Testis (tissue), 2 donors: ENCODE measurements at regions not wholly inside any gene's neighbourhood (a gene's known extent, or its start where the extent isn't known, plus 50 kb on each side); places are given as distances from the start of the nearest gene placed in this dataset.
A peak's percentile ranks its signal among the peaks of the same experiment; 100 is the strongest.

Experiments
- DNase-seq: peaks from one replicate; pipeline ENCODE4 v3.0.0-alpha.2; 2019
- H3K27ac ChIP-seq, 2 donors: fragments of 200-600 bp; sonication (generic); one replicate each; pipeline ENCODE4 v1.5.1; 2019
- H3K27me3 ChIP-seq: fragments of 200-600 bp; sonication (generic); one replicate; pipeline ENCODE4 v1.5.1; 2019
- H3K36me3 ChIP-seq: fragments of 200-600 bp; sonication (generic); one replicate; pipeline ENCODE4 v1.5.1; 2017; ENCODE audit warnings: low read depth; ENCODE audit errors: missing control alignments
- H3K4me1 ChIP-seq: fragments of 200-600 bp; sonication (generic); one replicate; pipeline ENCODE4 v1.5.1; 2019
- H3K4me3 ChIP-seq, 2 donors: fragments of 200-600 bp; sonication (generic); one replicate each; pipeline ENCODE4 v1.5.1; 2017 to 2019
- H3K9me3 ChIP-seq: fragments of 200-600 bp; sonication (generic); one replicate; pipeline ENCODE4 v1.5.1; 2017
- POLR2A ChIP-seq: fragments of 450-650 bp; IDR thresholded peaks from one replicate; pipeline ENCODE4 v1.6.1; 2017; ENCODE audit warnings: antibody characterized with exemption, mild to moderate bottlenecking, moderate library complexity
- WGBS, 2 donors: methylation state at CpG; one replicate each; pipeline ENCODE4 v1.1.5; 2018; 5-methylcytosine and 5-hydroxymethylcytosine counted together
- intact Hi-C: fragments of 100-400 bp; cut with DNase I; formaldehyde crosslinking; loops from one replicate; pipeline ENCODE4 v1.15.1; 2023; ENCODE audit warnings: low total_unique reads
- TF ChIP-seq, protein P1 (sequence below), 3 experiments: fragments of 450-650 bp in 2 of 3; fragments of 200-600 bp in 1 of 3; sonication (generic) in 1 of 3; IDR thresholded peaks; one replicate each; pipeline ENCODE4 v1.5.1; 2016 to 2019; ENCODE audit warnings: antibody characterized with exemption in 3 of 3, mild to moderate bottlenecking in 2 of 3, moderate library complexity in 1 of 3

DNA sequence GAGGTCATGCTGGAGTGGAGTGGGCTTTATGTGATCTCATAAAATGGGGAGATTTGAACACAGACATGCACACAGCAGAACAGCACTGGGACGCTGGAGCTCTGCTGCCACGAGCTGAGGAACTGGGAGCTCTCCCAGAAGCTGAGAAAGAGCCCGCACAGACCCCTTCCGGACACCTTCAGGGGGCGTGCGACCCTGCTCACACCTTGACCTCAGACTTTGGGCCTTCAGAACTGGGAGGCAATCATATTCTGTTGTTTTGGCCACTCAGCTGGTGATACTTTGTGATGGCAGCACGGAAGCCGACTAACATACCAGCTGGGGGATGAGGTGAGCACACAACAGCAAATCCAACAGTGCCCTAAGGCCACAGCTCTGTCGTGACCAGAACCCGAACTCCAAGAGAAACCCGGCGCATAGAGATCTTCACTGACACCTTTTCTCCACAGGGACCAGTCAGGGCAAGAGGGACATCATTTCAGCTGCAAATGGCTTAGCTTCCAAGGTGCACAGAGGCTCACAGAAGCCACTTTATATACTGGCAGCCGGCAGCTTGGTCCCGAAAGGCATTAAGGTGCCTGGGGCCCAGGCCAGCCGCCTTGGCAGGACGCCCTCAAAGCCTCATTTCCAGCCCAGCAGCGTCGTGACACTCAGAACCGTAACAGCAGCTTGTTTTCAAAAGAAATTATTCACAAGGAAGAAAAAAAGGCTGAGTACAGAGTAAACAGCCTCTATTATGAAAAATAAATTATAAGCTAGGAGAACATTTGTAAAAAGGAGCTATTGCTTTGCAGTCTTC lies 89.3 kb downstream of the RNASET2 start:
- Histone ChIP-seq H3K27ac (no peak overlapping the region), H3K9me3 (no peaks in the 10 kb centered on the region), H3K4me1 (peaks cover 5% of the 10 kb centered on the region), H3K4me3 (no peak overlapping the region), H3K27me3 (no peaks in the 10 kb centered on the region), H3K36me3 (no peaks in the 10 kb centered on the region)
- DNase-seq = no peak
- 83 to 89% methylated on average over 7 to 19 of the region's 19 CpGs for WGBS, 2 donors
- TF ChIP-seq, protein P1, sequence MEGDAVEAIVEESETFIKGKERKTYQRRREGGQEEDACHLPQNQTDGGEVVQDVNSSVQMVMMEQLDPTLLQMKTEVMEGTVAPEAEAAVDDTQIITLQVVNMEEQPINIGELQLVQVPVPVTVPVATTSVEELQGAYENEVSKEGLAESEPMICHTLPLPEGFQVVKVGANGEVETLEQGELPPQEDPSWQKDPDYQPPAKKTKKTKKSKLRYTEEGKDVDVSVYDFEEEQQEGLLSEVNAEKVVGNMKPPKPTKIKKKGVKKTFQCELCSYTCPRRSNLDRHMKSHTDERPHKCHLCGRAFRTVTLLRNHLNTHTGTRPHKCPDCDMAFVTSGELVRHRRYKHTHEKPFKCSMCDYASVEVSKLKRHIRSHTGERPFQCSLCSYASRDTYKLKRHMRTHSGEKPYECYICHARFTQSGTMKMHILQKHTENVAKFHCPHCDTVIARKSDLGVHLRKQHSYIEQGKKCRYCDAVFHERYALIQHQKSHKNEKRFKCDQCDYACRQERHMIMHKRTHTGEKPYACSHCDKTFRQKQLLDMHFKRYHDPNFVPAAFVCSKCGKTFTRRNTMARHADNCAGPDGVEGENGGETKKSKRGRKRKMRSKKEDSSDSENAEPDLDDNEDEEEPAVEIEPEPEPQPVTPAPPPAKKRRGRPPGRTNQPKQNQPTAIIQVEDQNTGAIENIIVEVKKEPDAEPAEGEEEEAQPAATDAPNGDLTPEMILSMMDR (IDR thresholded peaks at IDR 0.05) = no peak
- TF ChIP-seq POLR2A = no peak
- intact Hi-C loops = no loop called here

DNA sequence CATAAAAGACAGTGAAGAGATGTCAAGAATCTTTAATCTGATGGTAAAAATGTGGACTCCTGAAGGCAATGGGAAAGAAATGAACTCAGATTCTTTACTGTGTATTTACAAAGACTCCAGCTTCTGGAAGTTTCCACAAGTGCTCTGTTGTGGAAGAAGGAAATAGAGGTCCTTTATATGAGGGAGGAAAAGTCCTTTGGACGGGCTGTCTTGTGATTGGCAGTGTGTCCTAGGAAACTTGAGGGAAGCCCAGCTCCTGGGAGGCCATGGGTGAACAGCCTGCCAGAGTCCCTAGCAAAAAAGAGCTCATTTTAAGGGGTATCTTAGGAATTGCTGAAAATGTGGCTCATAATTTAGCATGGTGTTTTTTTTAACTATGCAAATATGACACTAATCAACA lies 92.0 kb downstream of the RNASET2 start:
- no peaks in the 10 kb centered on the region for H3K9me3 ChIP-seq
- peaks cover 5% of the 10 kb centered on the region for H3K4me1 ChIP-seq
- TF ChIP-seq, protein P1 (IDR thresholded peaks at IDR 0.05) = no peak
- TF ChIP-seq POLR2A = no peak
- no peak overlapping the region for H3K27ac ChIP-seq
- no peak overlapping the region for H3K4me3 ChIP-seq
- intact Hi-C loops = no loop called here
- DNase-seq = no peak
- no peaks in the 10 kb centered on the region for H3K36me3 ChIP-seq
- no peaks in the 10 kb centered on the region for H3K27me3 ChIP-seq
- 52 to 72% methylated on average over 1 of the region's 1 CpG for WGBS, 2 donors

DNA sequence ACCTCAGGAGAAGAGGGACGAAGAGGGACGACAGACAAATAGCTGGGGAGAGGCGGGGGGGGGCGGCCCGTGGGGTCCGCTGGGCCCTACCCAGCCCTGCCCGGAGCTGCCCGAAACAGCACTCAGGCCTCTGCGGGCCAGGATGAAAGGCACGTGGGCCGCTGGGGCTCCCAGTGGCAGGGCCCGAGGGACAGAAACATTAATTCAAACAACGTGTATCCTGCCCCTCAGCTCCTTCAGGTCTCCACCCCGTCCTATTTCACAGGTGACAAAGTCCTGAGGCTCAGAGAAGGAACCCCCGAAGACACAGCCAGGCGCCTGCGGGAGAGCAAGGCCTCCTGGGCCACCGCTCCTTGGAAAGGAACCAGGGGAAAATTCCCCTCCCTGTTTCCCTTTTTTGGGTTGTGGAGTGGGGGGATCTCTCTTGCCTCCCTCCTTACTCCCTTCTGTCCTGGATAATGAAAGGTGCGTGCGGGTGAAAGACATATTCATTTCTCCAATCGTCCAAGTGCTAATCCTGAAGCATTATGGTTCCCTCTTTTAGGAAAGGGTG lies 93.3 kb downstream of the RNASET2 start:
- Histone ChIP-seq H3K36me3 (no peaks in the 10 kb centered on the region), H3K4me3 (peak overlapping the region; percentile 39 to 69), H3K4me1 (peaks cover 5% of the 10 kb centered on the region), H3K27ac (peak overlapping the region in 1 of 2 donors; percentile 34), H3K27me3 (no peaks in the 10 kb centered on the region), H3K9me3 (no peaks in the 10 kb centered on the region)
- TF ChIP-seq, protein P1 (IDR thresholded peaks at IDR 0.05) = no peak
- TF ChIP-seq POLR2A = no peak
- 19 to 63% methylated on average over 8 to 21 of the region's 21 CpGs for WGBS, 2 donors
- intact Hi-C loops = no loop called here
- DNase-seq = no peak

DNA sequence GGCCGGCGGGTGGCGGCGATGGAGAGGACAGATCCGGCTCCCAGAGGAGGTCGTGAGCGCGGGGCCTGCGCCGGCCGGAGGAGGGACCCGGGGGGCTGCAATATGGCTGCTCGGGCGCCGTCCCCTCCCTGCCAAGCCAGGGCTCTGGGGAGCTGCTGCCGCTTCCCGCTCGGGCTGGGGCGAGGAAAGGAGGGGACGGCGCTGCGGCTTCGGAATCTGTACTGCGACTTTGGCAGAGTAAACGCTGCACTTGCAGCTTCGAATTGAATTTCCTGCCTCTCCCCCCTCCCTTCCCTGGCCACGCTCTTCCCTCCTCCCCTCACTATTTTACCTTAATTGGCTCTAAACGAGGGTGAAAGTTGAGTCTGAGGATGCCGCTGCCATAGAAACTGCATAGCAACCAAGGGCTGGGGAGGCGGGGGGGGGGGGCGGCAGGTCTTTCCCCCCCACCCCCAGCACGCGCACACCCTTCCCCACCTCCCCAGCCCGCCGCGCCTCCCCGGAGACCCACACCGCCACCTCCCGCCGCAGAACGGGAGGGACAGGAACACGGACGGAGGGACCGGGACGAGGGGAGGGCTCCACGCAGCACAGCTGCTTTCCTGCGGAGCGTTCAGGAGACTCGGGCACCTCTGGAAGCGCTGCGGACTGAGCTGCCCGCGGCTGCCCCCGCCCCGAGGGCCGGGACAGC lies 93.9 kb downstream of the RNASET2 start:
- Histone ChIP-seq H3K27ac (peak overlapping the region in 1 of 2 donors; percentile 34), H3K4me3 (peak overlapping the region; percentile 39 to 69), H3K4me1 (peaks cover 5% of the 10 kb centered on the region), H3K36me3 (no peaks in the 10 kb centered on the region), H3K9me3 (no peaks in the 10 kb centered on the region), H3K27me3 (no peaks in the 10 kb centered on the region)
- 0 to 1% methylated on average over 29 to 56 of the region's 56 CpGs for WGBS, 2 donors
- TF ChIP-seq, protein P1 (IDR thresholded peaks at IDR 0.05) = no peak
- no peak for TF ChIP-seq POLR2A
- DNase-seq = peak; percentile 33
- intact Hi-C loops = no loop called here
